ENCODE measurements at regions not wholly inside any gene's neighbourhood (a gene's known extent, or its start where the extent isn't known, plus 50 kb on each side); places are given as distances from the start of the nearest gene placed in this dataset.

- TF ChIP-seq CTCF (IDR thresholded peaks at IDR 0.05; ENCODE audit: low read depth, low read length, missing control alignments), result no peak
- no peak for DNase-seq (ENCODE audit: low read depth)
- no peak overlapping the region for H3K4me3 ChIP-seq (ENCODE audit: low read depth, low read length)
These were observed 950.2 kb upstream of the CADM2 start for GRCh38 chr3:84008623-84009022.

DNA sequence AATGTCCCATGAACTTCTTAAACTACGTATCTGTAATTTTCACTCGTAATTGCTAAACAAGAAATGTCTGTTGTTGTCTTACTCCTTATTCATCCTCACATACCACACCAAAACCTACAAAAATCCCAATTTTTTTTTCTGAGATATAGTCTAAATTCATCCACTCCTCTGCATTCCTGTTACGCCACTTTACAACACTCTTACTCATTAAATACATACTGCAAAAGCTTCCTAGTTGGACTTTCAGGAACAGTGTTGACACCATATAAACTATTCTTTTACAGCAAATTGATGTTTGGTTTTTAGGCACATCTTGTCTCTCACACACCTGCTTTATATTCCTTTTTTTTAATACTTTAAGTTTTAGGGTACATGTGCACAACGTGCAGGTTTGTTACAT lies 934.9 kb upstream of the CADM2 start:
- no peak for DNase-seq (ENCODE audit: low read depth)
- TF ChIP-seq CTCF (IDR thresholded peaks at IDR 0.05; ENCODE audit: low read depth, low read length, missing control alignments), result no peak

DNA sequence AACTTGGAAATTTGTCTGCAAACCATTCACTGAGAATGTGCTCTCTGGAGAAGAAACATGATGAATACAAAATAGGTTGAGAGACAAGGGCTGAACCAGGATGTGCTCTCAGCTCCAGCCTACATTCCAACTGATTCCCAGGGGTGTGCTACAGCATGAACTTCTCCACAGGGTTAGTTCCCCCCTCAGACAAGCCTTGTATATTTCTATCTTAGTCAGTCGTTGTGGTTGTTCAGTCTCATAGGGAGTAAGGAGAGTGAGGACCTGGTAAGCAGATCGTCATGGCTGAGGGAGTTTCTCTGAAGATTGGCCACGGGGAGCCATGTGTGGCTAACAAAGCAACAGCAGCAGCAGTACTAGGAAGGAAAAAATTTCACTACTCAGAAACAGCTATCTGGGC lies 919.7 kb upstream of the CADM2 start:
- no peak overlapping the region for H3K4me3 ChIP-seq (ENCODE audit: low read depth, low read length)
- no peak for DNase-seq (ENCODE audit: low read depth)
- no peak for TF ChIP-seq CTCF (IDR thresholded peaks at IDR 0.05; ENCODE audit: low read depth, low read length, missing control alignments)

More for the DNA sequence above, 934.9 kb upstream of the CADM2 start:
- no peak overlapping the region for H3K4me3 ChIP-seq (ENCODE audit: low read depth, low read length)

DNA sequence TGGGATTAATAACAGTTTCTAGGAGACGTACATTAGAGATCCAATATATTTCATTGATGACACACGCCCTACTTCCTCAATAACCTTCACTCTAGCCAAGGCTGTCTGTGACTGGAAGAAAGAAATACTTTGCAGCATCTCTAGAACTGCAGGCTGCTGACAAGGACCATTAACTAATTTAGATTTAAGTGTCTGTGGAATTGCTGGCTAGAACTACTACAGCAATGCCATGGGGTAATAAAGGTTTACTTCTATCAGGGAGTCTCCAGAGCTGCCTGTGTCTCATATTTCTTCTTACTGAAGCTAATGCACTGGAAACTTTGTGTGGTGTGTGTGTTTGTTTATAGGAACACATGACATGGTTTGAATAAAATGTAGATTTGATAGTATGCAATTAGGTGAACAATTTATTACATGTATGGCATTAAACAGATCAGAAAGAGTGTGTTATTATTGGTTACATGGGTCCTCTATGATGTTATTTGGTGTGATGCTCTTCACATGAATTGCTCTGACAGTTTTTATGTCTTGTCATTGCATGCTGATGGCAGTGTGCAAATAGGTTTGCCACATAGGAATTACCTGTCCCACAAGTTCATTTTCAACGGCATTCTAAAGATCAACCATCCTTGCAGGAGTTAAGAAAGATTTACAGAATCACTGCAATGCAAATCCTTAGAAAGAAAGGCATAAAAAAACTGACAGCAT lies 916.2 kb upstream of the CADM2 start:
- no peak for DNase-seq (ENCODE audit: low read depth)
- H3K4me3 ChIP-seq (ENCODE audit: low read depth, low read length), result no peak overlapping the region
- no peak for TF ChIP-seq CTCF (IDR thresholded peaks at IDR 0.05; ENCODE audit: low read depth, low read length, missing control alignments)

- no peak overlapping the region for H3K4me3 ChIP-seq (ENCODE audit: low read depth, low read length)
- DNase-seq (ENCODE audit: low read depth), result no peak
- no peak for TF ChIP-seq CTCF (IDR thresholded peaks at IDR 0.05; ENCODE audit: low read depth, low read length, missing control alignments)
These were observed 891.9 kb upstream of the CADM2 start for GRCh38 chr3:84066915-84067314.

DNA sequence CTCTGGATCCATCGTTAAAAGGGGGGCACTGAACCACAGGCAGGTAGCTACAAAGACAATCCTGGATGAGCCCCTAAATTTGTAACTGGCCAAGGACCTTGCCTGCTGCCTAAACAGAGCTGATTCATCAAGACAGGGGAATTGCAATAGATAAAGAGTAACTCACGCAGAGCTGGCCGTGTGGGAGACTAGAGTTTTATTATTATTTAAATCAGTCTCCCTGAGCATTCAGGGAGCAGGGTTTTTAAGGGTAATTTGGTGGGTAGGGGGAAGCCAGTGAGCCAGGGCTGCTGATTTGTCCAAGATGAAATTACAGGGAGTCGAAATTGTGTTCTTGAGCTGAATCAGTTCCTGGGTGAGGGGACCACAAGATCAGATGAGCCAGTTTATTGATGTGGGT lies 885.1 kb upstream of the CADM2 start:
- DNase-seq (ENCODE audit: low read depth), result no peak
- no peak overlapping the region for H3K4me3 ChIP-seq (ENCODE audit: low read depth, low read length)
- no peak for TF ChIP-seq CTCF (IDR thresholded peaks at IDR 0.05; ENCODE audit: low read depth, low read length, missing control alignments)

- no peak overlapping the region for H3K4me3 ChIP-seq (ENCODE audit: low read depth, low read length)
- no peak for TF ChIP-seq CTCF (IDR thresholded peaks at IDR 0.05; ENCODE audit: low read depth, low read length, missing control alignments)
- no peak for DNase-seq (ENCODE audit: low read depth)
These were observed 884.0 kb upstream of the CADM2 start for GRCh38 chr3:84074767-84075166.

Data from GM12864 (cell line).